ENCODE measurements at regions not wholly inside any gene's neighbourhood (a gene's known extent, or its start where the extent isn't known, plus 50 kb on each side); places are given as distances from the start of the nearest gene placed in this dataset.
A peak's percentile ranks its signal among the peaks of the same experiment; 100 is the strongest.

DNA sequence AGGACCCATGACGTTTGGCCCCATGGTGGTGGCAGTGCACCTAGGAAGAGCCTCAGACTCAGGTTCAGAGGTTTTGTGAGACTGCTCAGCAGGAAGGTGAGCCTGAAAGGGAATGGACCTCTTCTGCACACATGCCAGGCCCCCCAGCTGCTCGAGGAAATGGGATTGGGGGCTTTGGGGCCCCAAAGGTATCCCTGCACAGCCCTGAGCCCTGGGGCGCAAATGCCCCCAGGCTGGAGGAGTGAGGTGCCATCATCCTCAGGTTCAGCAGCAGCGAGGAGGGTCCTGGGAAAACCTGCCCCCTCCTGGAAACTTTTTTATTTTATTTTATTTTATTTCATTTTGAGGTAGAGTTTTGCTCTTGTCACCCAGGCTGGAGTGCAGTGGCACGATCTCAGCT, 171.8 kb upstream of the MVB12B start:
- no peak for DNase-seq

DNA sequence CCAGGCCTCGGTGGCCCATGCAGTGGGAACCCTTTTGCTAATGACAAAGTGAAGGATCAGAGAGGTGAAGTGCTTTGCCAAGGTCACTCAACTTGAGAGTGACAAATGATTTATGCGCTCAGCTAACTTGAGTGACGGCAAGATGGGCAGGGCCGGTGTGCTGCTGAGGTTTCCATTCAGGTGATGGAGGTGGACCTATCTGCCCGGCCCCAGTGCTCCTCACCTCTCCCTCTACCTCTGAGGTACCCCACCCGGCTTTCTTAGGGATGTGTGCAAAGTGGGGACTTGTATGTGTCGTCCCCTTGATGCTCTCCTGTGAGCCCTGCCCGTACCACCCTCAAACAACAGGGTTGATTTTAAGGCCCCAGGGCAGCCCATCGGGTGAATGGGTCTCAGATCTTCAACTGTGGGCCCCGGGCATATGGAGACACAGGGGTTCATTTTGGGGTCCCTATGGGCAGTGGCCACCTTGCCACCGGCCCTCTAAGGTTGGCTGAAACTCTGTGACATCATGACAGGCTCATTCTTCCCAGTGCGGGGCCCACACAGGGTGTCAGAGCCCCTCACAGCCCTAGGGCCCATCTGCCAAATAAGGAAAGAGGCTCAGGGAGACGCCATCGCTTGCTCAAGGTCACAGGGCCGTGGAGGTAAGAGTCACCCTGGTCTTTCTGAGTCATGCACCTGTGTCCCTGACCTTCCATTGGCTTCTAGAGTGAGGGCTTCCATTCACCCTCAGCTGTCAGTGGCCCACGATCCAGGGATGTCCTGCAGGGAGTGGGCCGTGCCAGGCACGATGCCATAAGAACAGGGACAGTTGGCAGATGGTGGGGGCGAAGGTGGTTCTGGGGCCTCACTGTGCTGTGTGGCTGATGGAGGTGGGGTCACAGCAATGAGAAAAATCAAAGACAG, 170.6 kb upstream of the MVB12B start:
- DNase-seq, result peak; percentile 33

DNA sequence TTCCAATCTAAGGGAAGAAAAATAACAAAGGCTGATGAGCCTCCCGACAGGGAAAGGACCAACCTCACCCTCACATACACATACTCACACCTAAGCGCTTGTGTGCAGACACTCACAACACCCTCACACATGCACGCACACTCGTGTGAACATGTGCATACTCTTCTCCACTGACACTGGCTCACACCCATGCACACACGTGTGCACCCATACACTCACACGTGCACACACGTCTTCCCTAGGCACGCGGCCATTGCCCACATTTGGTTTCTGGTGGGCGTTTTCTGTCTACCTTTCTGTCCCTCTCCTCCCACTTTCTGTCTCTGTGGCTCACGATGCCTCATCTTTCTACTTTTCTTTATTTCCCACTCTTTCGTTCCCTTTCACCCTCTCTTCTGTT, 169.7 kb upstream of the MVB12B start:
- no peak for DNase-seq

DNA sequence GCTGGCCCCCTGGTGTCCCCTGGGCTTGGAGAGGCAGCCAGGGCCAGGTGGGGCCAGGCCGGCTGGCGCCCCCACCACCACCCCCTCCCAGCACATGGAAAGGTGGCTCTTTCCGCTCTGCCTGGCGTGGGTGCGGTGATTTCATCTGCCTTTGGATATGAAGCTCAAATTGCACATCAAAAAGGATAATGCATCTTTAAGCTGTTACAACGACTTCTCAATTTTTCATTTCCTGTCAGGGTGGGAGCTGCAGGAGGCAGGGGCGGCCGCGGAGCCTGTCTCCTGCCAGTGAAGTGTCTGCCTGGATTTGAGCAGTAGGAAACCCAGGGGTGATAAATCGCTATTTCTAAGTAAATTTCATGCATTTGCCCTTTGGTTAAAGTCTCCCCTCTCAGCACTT, 169.2 kb upstream of the MVB12B start:
- peak; percentile 30 for DNase-seq

DNA sequence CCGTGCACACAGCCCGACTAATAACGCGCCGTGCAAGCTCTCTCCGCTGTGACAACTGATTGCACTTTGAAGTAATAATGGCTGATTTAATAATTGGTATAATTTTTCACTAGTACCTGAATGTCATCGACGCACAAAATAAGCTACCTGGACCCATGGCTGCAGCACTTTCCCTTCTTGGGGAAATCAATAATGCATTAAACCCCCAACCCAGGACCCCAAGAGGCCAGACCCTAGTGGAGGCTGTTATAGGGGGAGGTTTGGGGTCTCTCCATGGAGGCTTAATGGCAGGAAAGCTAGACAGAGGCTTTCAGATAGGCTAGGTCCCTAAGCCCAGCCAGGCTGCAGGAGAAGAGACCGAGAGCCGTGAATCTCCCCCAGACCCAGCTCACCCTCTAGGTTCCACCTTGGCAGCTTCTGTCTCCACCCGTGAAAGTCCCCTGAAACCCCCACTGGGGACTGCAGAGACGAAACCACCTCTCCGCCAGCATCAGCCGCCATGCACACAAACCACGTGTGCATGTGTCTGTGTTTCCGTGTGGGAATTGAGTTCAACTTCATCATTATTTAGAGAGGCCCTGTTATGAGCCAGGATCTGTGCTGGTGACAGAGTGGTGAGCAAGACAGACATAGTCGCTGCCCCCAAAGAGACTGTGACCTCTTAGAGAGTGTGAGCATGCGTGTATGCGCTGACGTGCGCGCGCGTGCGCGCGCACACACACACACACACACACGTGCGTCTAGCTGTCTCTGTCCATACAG, 168.6 kb upstream of the MVB12B start:
- DNase-seq, result no peak

DNA sequence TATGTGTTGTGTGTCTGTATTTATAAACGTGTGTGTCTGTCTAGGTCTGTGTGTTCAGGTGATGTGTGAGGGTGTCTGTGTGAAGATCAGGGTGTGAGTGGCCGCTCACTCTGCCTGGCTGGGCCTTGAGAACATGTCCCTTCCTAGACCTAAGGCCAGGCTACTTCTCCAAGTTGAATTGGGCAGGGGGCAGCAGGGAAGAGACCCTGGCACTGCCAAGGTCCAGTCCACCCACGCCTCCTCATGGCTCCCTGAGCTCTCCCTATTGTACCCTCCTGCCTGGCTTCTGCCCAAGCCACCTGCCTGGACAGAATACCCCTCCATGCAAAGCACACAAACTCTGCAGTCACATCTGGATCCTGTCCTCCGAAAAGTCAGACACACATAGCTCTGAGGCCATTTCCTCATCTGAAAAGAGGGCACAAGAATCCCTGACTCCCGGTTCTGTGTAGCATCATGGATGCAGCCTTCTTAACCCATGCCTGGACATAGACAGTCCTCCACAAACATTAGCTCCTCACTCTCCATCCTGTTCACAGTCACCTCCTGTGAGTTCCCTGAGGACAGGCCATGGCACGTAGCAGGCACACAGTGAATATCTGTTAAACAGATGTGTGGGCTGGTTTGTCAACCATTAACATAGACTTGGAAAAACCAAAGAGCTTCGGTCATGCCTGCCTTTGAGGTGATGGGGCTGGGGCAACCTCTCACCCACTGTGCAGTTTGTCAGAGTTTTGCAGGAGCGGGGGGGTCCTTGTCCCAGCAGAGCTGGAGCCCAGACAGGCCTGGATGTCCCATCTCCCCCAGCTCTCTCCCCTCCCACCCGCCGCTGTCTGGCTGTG, 167.8 kb upstream of the MVB12B start:
- DNase-seq, result no peak

DNA sequence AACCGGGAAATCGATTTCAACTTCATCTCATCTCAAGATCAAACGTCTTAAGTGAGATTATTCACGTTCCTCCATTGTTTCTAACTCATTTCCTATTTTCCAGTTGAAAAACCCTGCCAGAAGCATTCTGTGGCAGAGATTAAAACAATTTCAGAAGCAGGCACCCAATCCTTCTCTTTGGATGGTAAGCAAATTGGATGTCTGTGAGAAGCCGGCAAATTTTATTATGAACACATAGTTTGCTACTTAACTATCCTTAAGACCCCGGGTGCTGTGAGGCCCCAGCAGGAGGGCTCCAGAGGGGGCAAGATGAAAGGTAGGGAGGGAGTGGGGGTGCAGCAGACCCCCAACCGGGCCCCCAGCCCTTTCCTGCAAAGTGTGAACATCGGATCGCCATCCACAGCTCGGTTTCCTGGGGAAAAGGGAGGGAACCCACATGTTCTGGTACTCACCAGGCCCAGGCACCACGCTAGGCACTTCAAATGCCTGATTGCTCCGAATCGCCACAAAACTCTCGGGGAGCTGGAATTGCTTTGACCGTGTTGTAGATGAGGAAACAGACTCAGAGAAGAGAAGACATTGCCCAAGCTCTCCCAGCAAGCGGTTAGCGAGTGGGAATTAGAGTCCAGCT, 167.1 kb upstream of the MVB12B start:
- no peak for DNase-seq

DNA sequence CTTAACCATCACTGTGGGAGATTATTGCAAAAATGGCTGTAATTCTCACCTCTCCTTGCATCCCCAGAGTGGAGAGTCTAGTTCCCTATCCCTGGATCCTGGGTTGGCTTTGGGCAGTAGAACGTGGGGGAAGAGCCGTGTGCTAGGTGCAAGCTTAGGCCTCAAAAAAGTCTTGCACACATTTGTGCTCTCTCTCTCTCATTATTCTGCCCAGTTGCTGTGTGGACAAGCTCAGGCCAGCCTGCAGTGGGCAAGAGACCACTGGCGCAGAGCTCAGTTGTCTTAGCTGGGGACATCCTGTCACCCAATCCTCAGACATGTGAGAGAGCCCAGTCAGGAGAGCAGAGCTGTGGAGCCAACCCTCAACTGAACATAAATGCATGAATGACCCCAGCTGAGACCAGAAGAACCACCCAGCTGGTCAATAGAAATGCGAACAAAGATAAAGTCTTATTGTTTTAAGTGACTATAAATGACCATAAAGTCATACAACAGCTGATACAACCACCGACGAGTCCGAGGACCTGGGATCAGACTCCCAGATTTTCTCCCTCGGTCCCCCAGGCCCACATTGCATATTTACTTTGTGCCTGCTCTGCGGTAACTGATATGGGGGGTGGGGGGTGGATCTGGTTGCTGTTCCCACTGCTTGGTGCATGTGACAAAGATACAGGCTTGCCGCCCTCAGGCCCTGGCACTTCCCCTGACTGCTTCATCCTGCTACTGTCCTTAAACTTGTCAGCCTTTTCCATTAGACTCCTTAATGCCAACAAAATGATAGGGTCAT, 166.4 kb upstream of the MVB12B start:
- no peak for DNase-seq

DNA sequence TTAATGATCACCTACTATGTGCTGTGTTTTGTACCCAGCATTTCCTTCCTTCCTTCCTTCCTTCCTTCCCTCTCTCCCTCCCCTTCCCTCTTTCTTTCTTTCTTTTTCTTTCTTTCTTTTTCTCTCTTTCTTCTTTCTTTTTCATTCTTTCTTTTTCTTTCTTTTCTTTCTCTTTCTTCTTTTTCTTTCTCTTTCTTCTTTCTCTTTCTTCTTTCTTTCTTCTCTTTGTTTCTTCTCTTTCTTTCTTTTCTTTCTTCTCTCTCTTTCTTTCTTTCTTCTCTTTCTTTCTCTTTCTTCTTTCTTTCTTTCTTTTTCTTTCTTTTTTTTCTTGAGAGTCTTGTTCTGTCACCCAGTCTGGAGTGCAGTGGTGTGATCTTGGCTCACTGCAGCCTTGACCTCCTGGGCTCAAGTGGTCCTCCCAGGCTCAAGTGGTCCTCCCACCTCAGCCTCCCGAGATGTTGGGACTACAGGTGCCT, 165.7 kb upstream of the MVB12B start:
- DNase-seq, result no peak

DNA sequence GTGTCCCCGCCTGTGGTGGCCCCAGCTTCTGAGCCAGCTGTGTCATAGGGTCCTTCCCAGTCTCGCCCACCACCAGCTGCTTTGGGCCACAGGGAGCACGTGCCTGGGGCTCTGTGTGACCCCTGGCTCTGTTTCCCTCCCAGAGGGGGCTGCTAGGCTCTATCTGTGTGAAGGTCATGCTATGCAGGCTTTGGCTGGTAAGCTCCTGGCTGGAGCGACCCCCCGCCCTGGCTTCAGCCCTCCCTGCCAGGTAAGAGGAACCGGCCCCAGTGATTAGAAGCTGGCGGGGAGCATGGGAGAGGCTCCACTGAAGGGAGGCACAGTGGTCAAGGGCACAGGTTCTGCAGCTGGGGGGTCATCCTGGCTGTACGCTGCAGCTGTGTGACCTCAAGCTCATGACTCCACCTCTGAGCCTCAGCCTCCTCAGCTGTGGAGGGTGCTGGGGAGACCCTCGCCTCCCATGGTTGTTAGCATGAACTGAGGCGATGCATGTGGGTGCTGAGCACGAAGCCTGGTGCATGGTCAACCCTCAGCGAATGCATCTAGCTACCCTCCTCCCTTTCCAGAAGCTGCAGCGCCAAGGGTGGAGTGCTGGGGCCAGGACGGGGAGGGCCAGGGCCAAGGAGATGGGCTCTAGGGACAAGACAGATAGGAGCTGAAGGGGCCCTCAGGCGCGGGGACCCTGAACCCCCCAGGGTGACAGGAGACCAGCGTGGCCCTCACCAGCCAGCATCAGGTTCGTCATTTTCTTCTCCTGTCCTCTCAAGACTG, 163.8 kb upstream of the MVB12B start:
- DNase-seq, result peak; percentile 51

DNA sequence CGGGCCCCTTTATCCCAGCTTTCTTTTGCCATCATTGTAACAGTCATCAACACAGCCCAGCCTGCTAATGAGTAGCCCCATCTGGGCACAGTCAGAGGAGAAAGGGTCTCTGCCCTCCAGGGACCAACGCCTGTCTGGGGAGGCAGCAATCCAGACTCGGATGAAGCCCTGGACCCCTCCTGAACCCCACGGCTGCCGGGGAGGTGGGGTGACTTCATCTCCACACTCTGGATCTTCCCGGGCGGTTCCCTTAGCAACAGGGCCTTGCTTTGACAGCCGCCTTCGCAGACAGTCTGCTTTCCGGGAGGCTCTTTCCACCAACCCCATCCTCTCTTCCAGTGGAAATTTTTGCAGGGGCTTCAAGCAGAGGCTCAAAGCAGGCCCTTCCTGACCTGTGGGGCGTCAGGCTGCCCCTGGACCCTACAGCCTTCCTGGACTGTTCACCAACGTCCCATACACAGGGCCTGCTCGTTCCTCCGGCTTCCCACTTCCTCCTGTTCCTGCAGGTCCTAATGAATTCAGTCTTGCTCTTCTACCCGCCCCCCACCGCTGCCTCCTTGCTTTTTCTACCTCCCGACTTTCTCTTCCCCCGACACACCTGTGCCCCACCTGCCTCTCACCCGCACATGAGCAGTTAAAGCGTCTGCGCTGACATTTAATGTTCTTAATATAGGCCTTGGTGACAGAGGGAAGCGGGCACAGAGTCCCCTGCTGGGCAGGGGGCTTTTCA, 161.7 kb upstream of the MVB12B start:
- no peak for DNase-seq

DNA sequence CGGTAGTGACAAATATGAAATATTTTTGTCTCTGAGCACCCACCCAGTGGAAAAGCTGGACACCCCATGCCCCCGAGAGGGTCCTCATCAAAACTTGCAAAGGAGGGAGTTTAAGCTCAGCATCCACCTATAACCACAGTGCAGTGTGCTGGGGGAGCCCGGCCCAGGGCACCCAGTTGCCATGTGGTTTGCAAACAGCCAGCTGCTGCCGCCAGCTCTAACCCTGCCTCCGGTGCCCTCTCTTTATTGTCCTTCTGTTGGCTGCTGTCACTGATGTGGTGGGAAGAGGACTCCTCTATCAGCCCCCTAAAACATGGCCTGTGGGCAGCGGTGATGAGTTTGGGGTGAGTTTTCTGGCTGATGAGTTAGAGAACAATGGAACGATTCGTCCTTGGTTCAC, 160.9 kb upstream of the MVB12B start:
- DNase-seq, result no peak

DNA sequence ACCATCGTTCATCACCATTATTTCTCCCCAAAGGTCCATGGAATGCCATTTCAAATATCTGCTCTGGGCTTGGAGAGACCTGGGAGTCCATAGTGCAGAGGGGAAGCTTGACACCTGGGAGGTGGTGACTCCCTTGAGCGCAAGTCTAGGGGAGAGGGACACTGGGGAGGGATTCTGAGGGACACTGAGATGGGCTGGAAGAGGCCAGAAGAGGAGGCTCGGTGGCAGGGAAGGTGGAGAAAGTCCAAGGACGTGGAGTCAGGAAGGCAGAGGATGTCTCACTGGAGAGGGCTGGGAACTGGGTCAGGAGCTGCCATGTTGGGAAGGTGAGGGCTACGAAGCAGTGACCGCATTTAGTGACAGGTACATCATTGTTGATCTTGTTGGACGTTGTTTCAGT, 160.3 kb upstream of the MVB12B start:
- DNase-seq, result no peak

DNA sequence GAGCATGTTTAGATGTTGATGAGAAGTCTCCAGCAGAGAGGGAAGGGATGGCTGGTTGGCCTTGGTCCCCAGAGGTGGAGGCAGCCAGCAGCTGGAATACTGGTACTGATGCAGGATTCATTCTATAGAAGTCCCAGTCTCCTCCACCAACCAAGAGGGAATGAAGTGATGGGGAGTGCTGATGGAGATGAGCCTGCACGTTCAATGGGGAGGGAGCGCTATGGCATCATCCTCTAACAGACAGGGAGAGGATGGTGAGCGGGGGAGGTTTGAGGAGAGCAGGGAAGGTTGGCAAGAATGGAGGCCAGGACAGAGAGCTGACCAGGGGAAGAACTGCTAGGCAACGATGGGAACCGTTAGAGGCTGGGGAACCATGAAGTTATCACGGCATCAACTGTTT, 159.8 kb upstream of the MVB12B start:
- DNase-seq, result no peak

DNA sequence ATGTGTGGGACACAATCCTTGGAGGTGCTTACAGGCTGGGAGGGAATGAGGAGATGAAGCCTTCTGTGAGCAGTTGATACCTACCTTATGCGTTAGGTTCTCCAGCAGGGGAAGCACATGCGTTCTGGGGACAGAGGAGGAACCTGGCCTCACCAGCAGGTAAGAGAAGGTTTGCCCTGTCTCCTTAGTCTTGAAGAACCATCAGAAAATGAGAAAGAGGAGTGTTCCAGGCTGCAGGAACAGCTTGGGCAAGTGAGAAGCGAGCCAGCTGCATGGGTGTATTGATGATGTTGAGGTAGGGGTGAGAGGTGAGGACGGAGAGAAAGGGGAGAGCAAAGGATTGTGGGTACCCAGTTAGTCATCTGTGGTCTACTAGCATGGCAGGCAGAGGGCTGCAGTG, 156.9 kb upstream of the MVB12B start:
- DNase-seq, result no peak

DNA sequence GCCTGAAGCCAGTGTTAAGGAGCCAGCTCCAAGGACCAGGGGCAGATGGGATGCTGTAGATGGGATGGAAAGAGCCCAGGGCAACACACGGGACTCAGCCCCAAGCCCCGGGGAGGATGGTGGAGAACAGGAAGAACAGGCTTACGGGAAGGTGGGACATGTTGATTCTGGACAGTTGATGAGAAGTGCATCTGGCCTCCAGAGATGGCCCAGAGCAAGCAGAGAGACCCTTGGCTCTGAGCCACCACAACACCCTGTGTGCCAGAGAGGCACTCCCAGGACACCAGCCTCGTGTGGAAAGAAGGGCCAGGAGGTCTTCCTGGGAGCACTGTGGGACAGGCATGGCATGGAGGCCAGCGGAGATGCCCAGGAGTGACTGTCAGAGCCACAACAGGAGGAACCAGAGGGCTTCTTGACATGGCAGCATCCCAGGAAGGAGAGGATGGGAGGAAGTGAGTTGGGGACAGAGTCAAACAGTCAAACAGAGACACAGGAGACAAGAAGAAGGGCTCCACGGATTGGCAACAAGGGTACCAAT, 156.3 kb upstream of the MVB12B start:
- no peak for DNase-seq

DNA sequence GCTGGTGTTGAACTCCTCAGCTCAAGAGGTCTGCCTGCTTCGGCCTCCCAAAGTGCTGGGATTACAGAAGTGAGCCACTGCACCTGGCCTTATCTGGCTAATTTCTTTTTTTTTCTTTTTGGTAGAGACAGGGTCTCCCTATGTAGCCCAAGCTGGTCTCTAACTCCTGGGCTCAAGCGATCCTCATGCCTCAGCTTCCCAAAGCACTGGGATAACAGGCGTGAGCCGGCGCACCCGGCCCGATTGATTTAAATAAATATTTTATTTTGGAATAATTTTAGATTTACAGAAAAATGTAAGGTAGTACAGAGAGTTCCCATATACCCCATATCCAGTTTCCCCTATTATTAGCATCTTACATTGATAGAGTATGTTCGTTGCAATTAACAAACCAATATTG, 155.0 kb upstream of the MVB12B start:
- DNase-seq, result no peak

DNA sequence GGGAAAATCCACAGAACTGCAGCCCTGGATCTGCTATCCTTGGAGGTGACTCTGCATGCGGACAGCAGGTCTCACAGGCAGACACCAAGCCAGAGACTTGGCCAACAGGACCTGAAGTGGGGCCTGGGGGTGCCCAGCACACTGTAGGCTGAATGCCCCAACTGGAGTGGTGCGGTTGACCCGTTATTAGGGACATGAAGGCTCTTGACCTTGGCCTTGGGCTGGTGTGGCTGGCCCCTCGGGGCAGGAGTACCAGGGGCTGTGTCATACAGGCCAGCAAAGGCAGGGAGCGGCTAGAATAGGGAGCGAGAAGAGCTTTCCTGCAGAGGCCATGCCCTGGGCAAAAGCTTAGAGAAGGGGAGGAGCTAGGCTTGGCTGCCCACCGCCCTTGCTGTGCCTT, 153.2 kb upstream of the MVB12B start:
- no peak for DNase-seq

DNA sequence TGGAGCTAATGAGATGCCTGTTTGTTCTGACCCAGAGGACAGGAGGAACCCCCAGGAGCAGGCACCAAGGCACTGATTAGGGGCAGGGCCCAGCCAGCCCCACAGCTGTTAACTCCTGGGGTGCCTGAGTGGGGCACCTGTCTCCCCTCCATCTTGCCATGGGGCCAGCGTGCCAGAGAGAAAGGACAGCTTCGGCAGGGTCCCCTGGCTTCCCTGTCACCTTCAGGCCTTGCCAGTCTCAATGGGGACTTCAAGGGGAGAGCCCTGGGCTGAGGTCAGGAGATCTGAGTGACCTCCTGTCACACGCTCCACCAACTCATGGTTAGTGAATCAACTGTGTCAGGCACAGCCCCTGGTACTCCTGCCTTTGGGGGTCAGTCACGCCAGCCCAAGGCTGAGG, 152.7 kb upstream of the MVB12B start:
- no peak for DNase-seq

DNA sequence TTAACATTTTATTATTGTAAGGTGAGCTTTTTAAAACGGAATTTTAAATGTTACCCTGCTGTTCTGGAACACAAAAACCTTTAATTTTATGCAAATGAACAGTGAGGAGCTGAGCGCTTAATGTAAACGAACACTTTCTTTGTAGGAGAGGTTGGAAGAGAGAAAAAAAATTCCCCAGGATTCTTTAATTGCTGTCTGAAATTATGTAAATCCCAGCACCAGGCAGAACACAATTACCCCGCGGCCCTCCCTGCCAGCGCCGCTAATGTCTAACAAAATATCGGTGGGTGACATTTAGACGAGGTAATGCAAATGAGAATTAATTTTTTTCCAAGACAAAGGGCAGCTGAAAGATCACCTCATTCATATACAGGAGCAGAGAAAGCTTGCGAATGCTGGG, 143.4 kb upstream of the MVB12B start:
- no peak for DNase-seq
